Loucy (cell line): ENCODE measurements at regions not wholly inside any gene's neighbourhood (a gene's known extent, or its start where the extent isn't known, plus 50 kb on each side); places are given as distances from the start of the nearest gene placed in this dataset.

ENCODE experiments used
- H2AFZ ChIP-seq: fragments of 200-600 bp; sonication (generic); 2 replicates; pipeline ENCODE4 v1.6.0; 2016; ENCODE audit warnings: antibody characterized with exemption, mild to moderate bottlenecking, low read length, moderate library complexity
- H3F3A ChIP-seq: fragments of 200-600 bp; 2 replicates; pipeline ENCODE4 v1.6.0; 2016; ENCODE audit warnings: antibody characterized with exemption, low read depth, mild to moderate bottlenecking
- H3K27me3 ChIP-seq: fragments of 200-600 bp; sonication (generic); 2 replicates; pipeline ENCODE4 v1.6.1; 2014; ENCODE audit warnings: low read length, mild to moderate bottlenecking; ENCODE audit not compliant: insufficient read depth, poor library complexity, severe bottlenecking
- H3K36me3 ChIP-seq: fragments of 200-600 bp; sonication (generic); 2 replicates; pipeline ENCODE4 v1.6.1; 2016; ENCODE audit warnings: low read length; ENCODE audit not compliant: insufficient read depth
- H3K4me1 ChIP-seq: fragments of 200-600 bp; sonication (generic); 2 replicates; pipeline ENCODE4 v1.5.1; 2014; ENCODE audit warnings: low read length, mild to moderate bottlenecking; ENCODE audit not compliant: insufficient read depth, poor library complexity, severe bottlenecking
- H3K4me2 ChIP-seq: fragments of 200-600 bp; sonication (generic); 2 replicates; pipeline ENCODE4 v1.6.0; 2014; ENCODE audit warnings: antibody characterized with exemption, low read length, low read depth, mild to moderate bottlenecking; ENCODE audit not compliant: poor library complexity, severe bottlenecking
- H3K4me3 ChIP-seq: fragments of 200-600 bp; sonication (generic); 2 replicates; pipeline ENCODE4 v1.5.1; 2014; ENCODE audit warnings: low read length, mild to moderate bottlenecking, mixed read lengths; ENCODE audit not compliant: poor library complexity, severe bottlenecking
- H3K79me2 ChIP-seq: fragments of 200-600 bp; sonication (generic); 2 replicates; pipeline ENCODE4 v1.6.1; 2014; ENCODE audit warnings: low read length; ENCODE audit not compliant: insufficient read depth
- H3K9ac ChIP-seq: fragments of 200-600 bp; sonication (generic); 2 replicates; pipeline ENCODE4 v1.6.0; 2014; ENCODE audit warnings: mild to moderate bottlenecking, low read depth, low read length, moderate library complexity; ENCODE audit not compliant: poor library complexity, severe bottlenecking
- H3K9me2 ChIP-seq: fragments of 200-600 bp; sonication (generic); replicated peaks from 2 replicates; pipeline ENCODE4 v1.6.1; 2016; ENCODE audit warnings: low read depth, low read length, mixed read lengths
- H3K9me3 ChIP-seq: fragments of 200-600 bp; sonication (generic); 2 replicates; pipeline ENCODE4 v1.6.1; 2014; ENCODE audit warnings: mild to moderate bottlenecking, antibody characterized with exemption, low read length, low read depth; ENCODE audit not compliant: insufficient read depth
- H4K20me1 ChIP-seq: fragments of 200-600 bp; sonication (generic); 2 replicates; pipeline ENCODE4 v1.6.0; 2014; ENCODE audit warnings: antibody characterized with exemption, low read length, mild to moderate bottlenecking; ENCODE audit not compliant: insufficient read depth, poor library complexity, severe bottlenecking
- EZH2phosphoT487 ChIP-seq: fragments of 200-600 bp; IDR thresholded peaks from 2 replicates; pipeline ENCODE4 v1.6.1; 2018; ENCODE audit warnings: antibody characterized with exemption, mild to moderate bottlenecking, moderate library complexity, borderline replicate concordance
- TF ChIP-seq, protein P1 (sequence below): fragments of 200-600 bp; sonication (generic); conservative IDR thresholded peaks from 2 replicates; pipeline ENCODE4 v1.5.1; 2014; ENCODE audit warnings: mild to moderate bottlenecking, antibody characterized with exemption, low read length

DNA sequence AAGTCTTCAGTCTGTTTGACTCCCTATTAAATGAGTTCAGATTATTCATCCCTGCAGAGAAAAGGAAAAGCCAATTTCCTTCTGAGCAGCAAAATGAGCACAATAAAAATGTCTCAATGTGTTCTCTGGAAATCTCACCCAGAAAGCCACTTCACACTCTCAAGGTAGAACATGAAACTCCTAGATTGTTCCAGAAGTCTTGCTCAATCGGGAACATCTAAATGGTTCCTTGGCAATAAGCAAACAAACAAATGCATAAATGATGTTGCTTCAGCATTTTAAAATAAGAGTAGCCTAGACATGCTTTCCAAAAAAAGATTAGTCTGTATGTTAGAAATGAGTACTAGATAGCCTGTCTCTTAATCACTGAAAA is 59.7 kb upstream of the TNFRSF19 start:
- H3F3A ChIP-seq: no peaks in the 10 kb centered on the region
- H3K9me3 ChIP-seq: no peaks in the 10 kb centered on the region
- no peaks in the 10 kb centered on the region for H3K27me3 ChIP-seq
- no peaks in the 10 kb centered on the region for H4K20me1 ChIP-seq
- no peak overlapping the region for H3K4me3 ChIP-seq
- no peak overlapping the region for H3K9ac ChIP-seq
- H2AFZ ChIP-seq: no peak overlapping the region
- H3K4me1 ChIP-seq: no peaks in the 10 kb centered on the region
- H3K4me2 ChIP-seq: no peak overlapping the region
- no peaks in the 10 kb centered on the region for H3K36me3 ChIP-seq
- TF ChIP-seq EZH2phosphoT487: no peak
- TF ChIP-seq, protein P1, sequence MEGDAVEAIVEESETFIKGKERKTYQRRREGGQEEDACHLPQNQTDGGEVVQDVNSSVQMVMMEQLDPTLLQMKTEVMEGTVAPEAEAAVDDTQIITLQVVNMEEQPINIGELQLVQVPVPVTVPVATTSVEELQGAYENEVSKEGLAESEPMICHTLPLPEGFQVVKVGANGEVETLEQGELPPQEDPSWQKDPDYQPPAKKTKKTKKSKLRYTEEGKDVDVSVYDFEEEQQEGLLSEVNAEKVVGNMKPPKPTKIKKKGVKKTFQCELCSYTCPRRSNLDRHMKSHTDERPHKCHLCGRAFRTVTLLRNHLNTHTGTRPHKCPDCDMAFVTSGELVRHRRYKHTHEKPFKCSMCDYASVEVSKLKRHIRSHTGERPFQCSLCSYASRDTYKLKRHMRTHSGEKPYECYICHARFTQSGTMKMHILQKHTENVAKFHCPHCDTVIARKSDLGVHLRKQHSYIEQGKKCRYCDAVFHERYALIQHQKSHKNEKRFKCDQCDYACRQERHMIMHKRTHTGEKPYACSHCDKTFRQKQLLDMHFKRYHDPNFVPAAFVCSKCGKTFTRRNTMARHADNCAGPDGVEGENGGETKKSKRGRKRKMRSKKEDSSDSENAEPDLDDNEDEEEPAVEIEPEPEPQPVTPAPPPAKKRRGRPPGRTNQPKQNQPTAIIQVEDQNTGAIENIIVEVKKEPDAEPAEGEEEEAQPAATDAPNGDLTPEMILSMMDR: no peak
- H3K79me2 ChIP-seq: no peaks in the 10 kb centered on the region
- no peaks in the 10 kb centered on the region for H3K9me2 ChIP-seq

DNA sequence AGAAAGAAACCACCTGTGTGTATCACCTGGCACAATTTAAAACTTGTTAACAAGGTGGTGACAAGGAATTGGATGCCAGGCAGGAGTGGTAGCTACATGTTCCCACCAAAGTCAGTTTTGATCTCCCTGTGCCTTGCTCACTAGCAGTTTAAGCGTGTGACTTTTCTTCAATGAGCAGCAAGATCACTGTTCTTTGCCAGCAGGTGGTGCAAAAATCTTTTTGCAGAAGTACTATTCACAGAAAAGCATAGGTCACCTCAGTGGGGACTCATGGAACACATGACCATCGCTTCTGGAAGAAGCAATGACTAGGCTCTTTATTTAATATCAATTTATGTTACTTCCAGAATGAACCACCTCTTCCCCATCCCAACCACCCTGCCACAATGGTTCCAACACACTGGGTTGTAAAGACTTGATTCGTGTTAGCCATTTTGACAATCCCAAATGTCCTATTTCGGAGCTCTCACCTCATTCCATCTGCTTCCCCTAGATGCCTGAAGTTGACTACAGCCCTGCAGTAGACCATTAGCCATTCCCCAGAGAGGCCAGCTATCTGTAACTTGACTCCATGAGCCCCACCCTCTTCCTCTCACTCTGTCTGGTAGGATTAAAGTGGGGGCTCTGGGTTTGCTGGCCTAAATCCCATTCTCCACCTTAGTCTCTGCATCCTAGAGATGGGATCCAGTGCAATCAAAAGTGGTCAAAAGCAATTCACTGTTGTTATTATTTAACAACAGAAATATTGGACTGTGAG is 59.1 kb upstream of the TNFRSF19 start:
- Histone ChIP-seq H2AFZ (no peak overlapping the region), H3K4me1 (no peaks in the 10 kb centered on the region), H3K4me2 (no peak overlapping the region), H4K20me1 (no peaks in the 10 kb centered on the region), H3F3A (no peaks in the 10 kb centered on the region), H3K36me3 (no peaks in the 10 kb centered on the region), H3K9ac (no peak overlapping the region), H3K4me3 (no peak overlapping the region), H3K79me2 (no peaks in the 10 kb centered on the region), H3K9me2 (no peaks in the 10 kb centered on the region), H3K9me3 (no peaks in the 10 kb centered on the region), H3K27me3 (no peaks in the 10 kb centered on the region)
- no peak for TF ChIP-seq EZH2phosphoT487
- TF ChIP-seq, protein P1: peak; percentile 48

DNA sequence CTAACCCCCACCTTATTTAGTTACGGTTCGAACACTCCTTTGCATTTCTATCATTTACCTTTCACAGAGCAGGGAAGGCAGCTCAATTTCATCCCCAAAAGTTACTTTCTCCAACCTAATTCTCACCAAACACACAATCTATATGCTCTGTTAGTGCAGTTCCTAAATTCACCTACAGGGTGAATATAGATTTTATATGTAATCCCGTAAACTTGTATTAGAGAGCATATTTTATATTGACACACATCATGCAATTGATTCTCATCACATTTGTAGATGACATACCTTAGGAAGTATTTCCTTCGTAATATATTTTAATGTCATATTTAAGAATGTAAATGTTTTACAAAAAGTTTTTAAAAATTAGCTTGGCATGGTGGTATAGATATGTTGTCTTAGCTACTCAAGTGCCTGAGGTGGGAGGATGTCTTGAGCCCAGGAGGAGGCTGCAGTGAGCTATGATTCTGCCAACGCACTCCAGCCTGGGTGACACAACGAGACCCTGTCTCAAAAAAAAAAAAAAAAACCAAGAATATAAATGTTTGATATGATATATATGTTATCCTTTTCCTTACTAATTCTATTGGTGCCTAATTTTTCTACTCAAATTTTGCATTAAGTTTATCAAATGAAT is 57.3 kb upstream of the TNFRSF19 start:
- TF ChIP-seq, protein P1: peak; percentile 44
- TF ChIP-seq EZH2phosphoT487: no peak
- no peaks in the 10 kb centered on the region for H4K20me1 ChIP-seq
- no peaks in the 10 kb centered on the region for H3K9me2 ChIP-seq
- no peaks in the 10 kb centered on the region for H3K4me1 ChIP-seq
- H3K9ac ChIP-seq: no peak overlapping the region
- H3K4me3 ChIP-seq: no peak overlapping the region
- H3K36me3 ChIP-seq: no peaks in the 10 kb centered on the region
- H3K9me3 ChIP-seq: no peaks in the 10 kb centered on the region
- no peaks in the 10 kb centered on the region for H3K79me2 ChIP-seq
- H3K27me3 ChIP-seq: no peaks in the 10 kb centered on the region
- no peak overlapping the region for H3K4me2 ChIP-seq
- H2AFZ ChIP-seq: no peak overlapping the region
- no peaks in the 10 kb centered on the region for H3F3A ChIP-seq
